K562 (cell line): ENCODE measurements at regions not wholly inside any gene's neighbourhood (a gene's known extent, or its start where the extent isn't known, plus 50 kb on each side); places are given as distances from the start of the nearest gene placed in this dataset.

Experiments
- ATAC-seq: fragments of 200-7000 bp; cut with Tn5 transposase; 3 replicates; pipeline ENCODE4 v1.9.1; 2020; ENCODE audit warnings: moderate library complexity
- BruUV-seq: library from RNA; stranded (reverse); fragments of 400-500 nt; replicated peaks from 2 replicates; lab custom pipeline; 2021; lab: Mats Ljungman, UMichigan
- CTCF ChIA-PET: fragments of 300-600 bp; formaldehyde crosslinking; extraction: SDS; loops from one replicate; lab custom pipeline; 2021; ENCODE audit warnings: low intra/inter-chr PET ratio; lab: Yijun Ruan, JAX
- POLR2A ChIA-PET: fragments of 300-600, 350-650 bp; sonication (Branson Sonifier 250); formaldehyde crosslinking; extraction: SDS; loops from one replicate; lab custom pipeline; 2021; ENCODE audit warnings: antibody characterized with exemption, inconsistent platforms; lab: Yijun Ruan, JAX
- DNase-seq, 4 experiments: peaks; one replicate each; pipeline versions ENCODE4 v3.0.0 to v3.0.0-alpha.2; 2011 to 2018; ENCODE audit warnings: low spot score in 3 of 4, mixed read lengths in 3 of 4; ENCODE audit errors: extremely low read depth in 1 of 4
- FAIRE-seq: peaks from 2 replicates; lab custom pipeline; 2011; peaks lifted over from hg19 to GRCh38; lab: Jason Lieb, UNC
- H2AFZ ChIP-seq: 2 replicates; pipeline ENCODE4 v1.6.0; 2011; ENCODE audit warnings: low read depth, low read length, control low read depth, inconsistent platforms
- H3K27ac ChIP-seq: fragments of 200-600 bp; 3 replicates; pipeline ENCODE4 v1.8.0; 2011; ENCODE audit warnings: low read depth, mild to moderate bottlenecking, control low read depth, inconsistent platforms, low read length, moderate library complexity, mixed read lengths; ENCODE audit errors: extremely low read depth
- H3K27me3 ChIP-seq, 2 experiments: fragments of 300-600 bp in 1 of 2; 2 replicates in 1 of 2; 3 replicates in 1 of 2; pipeline versions ENCODE4 v1.6.0 to v1.8.0; 2011; ENCODE audit warnings: inconsistent platforms in 2 of 2, low read length in 2 of 2, mild to moderate bottlenecking in 1 of 2, mixed read lengths in 1 of 2, moderate library complexity in 1 of 2; ENCODE audit not compliant: control insufficient read depth in 2 of 2, insufficient read depth in 2 of 2
- H3K36me3 ChIP-seq: fragments of 300-600 bp; 3 replicates; pipeline ENCODE4 v1.8.0; 2011; ENCODE audit warnings: mild to moderate bottlenecking, low read length, inconsistent platforms; ENCODE audit not compliant: control insufficient read depth, insufficient read depth
- H3K4me1 ChIP-seq, 2 experiments: fragments of 200-600 bp in 1 of 2; replicated peaks in 1 of 2; 2 replicates in 1 of 2; 3 replicates in 1 of 2; pipeline versions ENCODE4 v1.5.1 to v1.8.0; 2011; ENCODE audit warnings: inconsistent platforms in 2 of 2, low read length in 2 of 2, mild to moderate bottlenecking in 1 of 2, mixed read lengths in 1 of 2, moderate library complexity in 1 of 2; ENCODE audit not compliant: control insufficient read depth in 2 of 2, insufficient read depth in 2 of 2
- H3K4me2 ChIP-seq: 2 replicates; pipeline ENCODE4 v1.6.1; 2011; ENCODE audit warnings: low read length, control low read depth, inconsistent platforms, mixed read lengths; ENCODE audit not compliant: insufficient read depth
- H3K4me3 ChIP-seq: fragments of 200-600 bp; sonication (generic), shearing (Covaris generic); 2 replicates; pipeline ENCODE4 v1.5.1; 2016; ENCODE audit warnings: control low read depth, inconsistent platforms
- H3K79me2 ChIP-seq: fragments of 200-600 bp; 3 replicates; pipeline ENCODE4 v1.8.0; 2011; ENCODE audit warnings: low read length, inconsistent platforms; ENCODE audit not compliant: control insufficient read depth, insufficient read depth
- H3K9ac ChIP-seq, 2 experiments: 2 replicates each; pipeline versions ENCODE4 v1.6.0 to v1.6.1; 2011; ENCODE audit warnings: low read depth in 2 of 2, low read length in 2 of 2, control low read depth in 1 of 2, inconsistent platforms in 1 of 2, mild to moderate bottlenecking in 1 of 2, mixed read lengths in 1 of 2; ENCODE audit not compliant: insufficient read depth in 1 of 2
- H3K9me1 ChIP-seq: one replicate; pipeline ENCODE4 v1.6.0; 2011; ENCODE audit warnings: inconsistent platforms, mild to moderate bottlenecking, low read length, moderate library complexity; ENCODE audit not compliant: control insufficient read depth, insufficient read depth
- H3K9me3 ChIP-seq: replicated peaks from 2 replicates; pipeline ENCODE4 v1.5.1; 2011; ENCODE audit warnings: low read depth, low read length, inconsistent platforms; ENCODE audit not compliant: control insufficient read depth, insufficient read depth
- H4K20me1 ChIP-seq: replicated peaks from 2 replicates; pipeline ENCODE4 v1.6.1; 2011; ENCODE audit warnings: low read length, inconsistent platforms, mixed read lengths; ENCODE audit not compliant: control insufficient read depth, insufficient read depth
- ADNP ChIP-seq: fragments of 200-800 bp; sonication (Bioruptor generic); IDR thresholded peaks from 2 replicates; pipeline ENCODE4 v1.6.1; 2016; ENCODE audit warnings: missing genetic modification characterization, missing compliant biosample characterization
- CBFA2T3 ChIP-seq: fragments of 450-650 bp; IDR thresholded peaks from 2 replicates; pipeline ENCODE4 v1.6.1; 2017
- PHB ChIP-seq: fragments of 250-450 bp; sonication (Bioruptor Pico); IDR thresholded peaks from 2 replicates; pipeline ENCODE4 v1.5.0; 2021
- TEAD4 ChIP-seq, 2 experiments: sonication (generic) in 1 of 2; formaldehyde crosslinking in 1 of 2; IDR thresholded peaks; 2 replicates each; pipeline versions ENCODE4 v1.6.1 to v1.8.0; 2012 to 2022; ENCODE audit warnings: borderline replicate concordance in 1 of 2, inconsistent platforms in 1 of 2, low read length in 1 of 2, mild to moderate bottlenecking in 1 of 2, missing genetic modification reagents in 1 of 2
- WHSC1 ChIP-seq: IDR thresholded peaks from one replicate; pipeline ENCODE4 v1.6.1; 2012; ENCODE audit warnings: low read length, control low read depth, inconsistent platforms
- ZBTB7A ChIP-seq: IDR thresholded peaks from 2 replicates; pipeline ENCODE4 v1.6.1; 2011; ENCODE audit warnings: low read depth, mild to moderate bottlenecking, low read length, moderate library complexity, borderline replicate concordance; ENCODE audit not compliant: control insufficient read depth
- WGBS: fragments of 100-300 bp; shearing (Covaris generic); methylation state at CpG from one replicate; pipeline ENCODE4 v1.1.6; 2016; ENCODE audit warnings: low coverage, mixed read lengths; ENCODE audit not compliant: insufficient coverage; ENCODE audit errors: missing lambda C conversion rate; 5-methylcytosine and 5-hydroxymethylcytosine counted together
- in situ Hi-C: fragments of 300-500 bp; cut with MboI; formaldehyde crosslinking; loops from 4 replicates; pipeline ENCODE4 v1.15.0; 2018; ENCODE audit warnings: inconsistent platforms, mixed read lengths
- intact Hi-C: fragments of 100-400 bp; cut with micrococcal nuclease; formaldehyde crosslinking; loops from 2 replicates; pipeline ENCODE4 v1.14.2; 2022

GRCh38 chr1:221511797-221512196 is 230.1 kb downstream of the DUSP10 start:
- H3K4me1 ChIP-seq = no peaks in the 10 kb centered on the region
- no peak overlapping the region for H3K9ac ChIP-seq
- WGBS = 0% methylated on average over 3 of the region's 3 CpGs
- ATAC-seq = no peak
- H3K36me3 ChIP-seq = no peaks in the 10 kb centered on the region
- no peak for TF ChIP-seq WHSC1
- peak; percentile 36; the same call in 1 of the 2 replicates for TF ChIP-seq CBFA2T3
- 0 out of 2 replicates have a peak, but pooled peaks have one; percentile 22 for TF ChIP-seq TEAD4 (IDR thresholded peaks at IDR 0.05; ENCODE audit: low read length)
- no peak for TF ChIP-seq TEAD4 (CRISPR knock-in tag; IDR thresholded peaks at IDR 0.05; ENCODE audit: borderline replicate concordance)
- POLR2A ChIA-PET = no interaction called here
- no peaks in the 10 kb centered on the region for H4K20me1 ChIP-seq
- no peaks in the 10 kb centered on the region for H3K9me3 ChIP-seq
- no peak overlapping the region for H3K4me2 ChIP-seq
- DNase-seq = peak in 1 of 4 experiments; percentile 17
- no peak overlapping the region for H3K27ac ChIP-seq
- FAIRE-seq = no peak
- in situ Hi-C loops = no loop called here
- no peaks in the 10 kb centered on the region for H3K27me3 ChIP-seq
- intact Hi-C loops = no loop called here
- H3K79me2 ChIP-seq = no peaks in the 10 kb centered on the region
- H2AFZ ChIP-seq = no peak overlapping the region
- H3K4me3 ChIP-seq = no peak overlapping the region
- H3K9me1 ChIP-seq = no peaks in the 10 kb centered on the region
- CTCF ChIA-PET = interaction anchor here (0.6 kb wide), 1 partner anchor 34 kb away, joined by 3 read pairs; no protein-coding TSS in a partner anchor
- BruUV-seq = no TSS peak

- in situ Hi-C loops = no loop called here
- POLR2A ChIA-PET = no interaction called here
- CTCF ChIA-PET = no interaction called here
- intact Hi-C loops = no loop called here
- H3K9me3 ChIP-seq = no peaks in the 10 kb centered on the region
- no peak for FAIRE-seq
- BruUV-seq = no TSS peak
- H3K9me1 ChIP-seq = no peaks in the 10 kb centered on the region
- H3K4me2 ChIP-seq = no peak overlapping the region
- DNase-seq = no peak
- H3K27ac ChIP-seq = no peak overlapping the region
- no peaks in the 10 kb centered on the region for H3K79me2 ChIP-seq
- H3K4me1 ChIP-seq = no peaks in the 10 kb centered on the region
- ATAC-seq = no peak
- no peak overlapping the region for H3K4me3 ChIP-seq
- no peak overlapping the region for H2AFZ ChIP-seq
- no peak overlapping the region for H3K9ac ChIP-seq
- H3K27me3 ChIP-seq = no peaks in the 10 kb centered on the region
- H4K20me1 ChIP-seq = no peaks in the 10 kb centered on the region
- H3K36me3 ChIP-seq = no peaks in the 10 kb centered on the region
- TF ChIP-seq PHB (CRISPR knock-in tag) (no peak), ADNP (no peak), ZBTB7A (no peak)
These were observed 227.1 kb downstream of the DUSP10 start for GRCh38 chr1:221514806-221515205.
